ENCODE measurements at regions not wholly inside any gene's neighbourhood (a gene's known extent, or its start where the extent isn't known, plus 50 kb on each side); places are given as distances from the start of the nearest gene placed in this dataset.

- no peak for DNase-seq (ENCODE audit: low spot score)
- ATAC-seq = no peak
- intact Hi-C loops (cut with DNase I) = no loop called here
Measured at GRCh38 chr10:30769361-30769760, 139.8 kb upstream of the LYZL2 start.

GRCh38 chr10:30765616-30766015 is 136.1 kb upstream of the LYZL2 start:
- DNase-seq (ENCODE audit: low spot score) (no peak), ATAC-seq (no peak)
- intact Hi-C loops (cut with DNase I) = no loop called here

- intact Hi-C loops (cut with DNase I) = no loop called here
- no peak for ATAC-seq
- no peak for DNase-seq (ENCODE audit: low spot score)
Measured at GRCh38 chr10:30765022-30765615, 135.6 kb upstream of the LYZL2 start.

- DNase-seq (ENCODE audit: low spot score) = no peak
- peak; percentile 52 for ATAC-seq
- intact Hi-C loops (cut with DNase I) = no loop called here
Measured at GRCh38 chr10:30763918-30764317, 134.4 kb upstream of the LYZL2 start.

- intact Hi-C loops (cut with DNase I) = no loop called here
- DNase-seq (ENCODE audit: low spot score) = no peak
- no peak for ATAC-seq
Measured at GRCh38 chr10:30762620-30763019, 133.1 kb upstream of the LYZL2 start.

DNA sequence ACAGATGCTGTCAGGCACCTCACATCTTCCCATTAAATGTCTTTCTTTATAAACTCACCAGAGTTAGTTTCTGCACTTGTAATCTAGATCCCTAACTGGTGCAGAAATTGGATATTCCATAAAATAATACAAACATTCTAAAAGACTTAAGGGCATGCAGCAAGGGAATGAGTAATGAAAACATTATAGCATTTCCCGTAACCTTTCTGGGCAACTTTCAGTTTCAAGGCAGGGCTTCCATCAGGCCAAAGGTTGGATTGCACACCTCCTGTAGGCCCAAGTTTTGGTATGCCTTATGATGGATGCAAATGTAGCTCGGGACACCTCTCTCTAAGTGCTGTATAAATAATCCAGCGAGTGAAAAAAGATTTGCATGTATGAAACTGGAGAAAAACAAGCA is 129.9 kb upstream of the LYZL2 start:
- ATAC-seq = no peak
- DNase-seq (ENCODE audit: low spot score) = no peak
- intact Hi-C loops (cut with DNase I) = no loop called here

DNA sequence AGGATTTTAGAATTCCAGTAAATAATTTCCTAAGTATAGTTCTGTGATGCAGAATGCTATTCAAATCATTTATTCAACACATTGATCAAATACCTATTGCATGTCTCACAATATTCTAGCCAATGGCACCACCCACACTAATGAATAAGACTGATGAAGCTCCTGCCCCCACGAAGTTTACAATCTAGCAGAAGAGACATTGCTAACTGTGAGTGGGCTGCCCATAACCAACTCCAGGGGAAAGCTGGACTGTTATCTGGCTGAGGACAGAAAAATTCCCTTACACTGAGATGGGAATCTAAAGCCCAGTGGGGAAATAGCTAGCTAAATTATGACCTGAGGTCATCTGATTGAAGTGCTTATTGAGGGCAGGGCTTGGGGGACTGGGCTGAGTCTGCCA is 128.8 kb upstream of the LYZL2 start:
- DNase-seq (ENCODE audit: low spot score) (no peak), ATAC-seq (no peak)
- intact Hi-C loops (cut with DNase I) = no loop called here

- DNase-seq (ENCODE audit: low spot score) = no peak
- ATAC-seq = no peak
- intact Hi-C loops (cut with DNase I) = no loop called here
Measured at GRCh38 chr10:30756896-30757295, 127.3 kb upstream of the LYZL2 start.

DNA sequence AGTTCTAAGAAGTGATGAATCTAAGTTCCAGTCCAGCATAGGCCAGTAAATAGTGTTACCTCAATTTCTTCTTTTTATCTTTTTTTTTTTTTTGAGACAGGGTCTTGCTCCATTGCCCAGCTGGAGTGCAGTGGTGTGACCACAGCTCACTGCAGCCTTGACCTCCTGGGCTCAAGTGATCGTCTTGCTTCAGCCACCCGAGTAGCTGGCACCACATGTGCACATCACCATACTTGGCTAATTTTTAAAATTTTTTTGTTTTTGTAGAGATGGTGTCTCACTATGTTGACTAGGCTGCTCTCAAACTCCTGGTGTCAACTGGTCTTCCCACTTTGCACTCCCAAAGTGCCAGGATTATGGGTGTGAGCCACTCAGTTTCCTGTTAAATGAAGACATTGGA is 126.6 kb upstream of the LYZL2 start:
- no peak for DNase-seq (ENCODE audit: low spot score)
- intact Hi-C loops (cut with DNase I) = no loop called here
- ATAC-seq = no peak

GRCh38 chr10:30755441-30755953 is 125.9 kb upstream of the LYZL2 start:
- ATAC-seq (peak; percentile 55), DNase-seq (ENCODE audit: low spot score) (no peak)
- intact Hi-C loops (cut with DNase I) = no loop called here

- intact Hi-C loops (cut with DNase I) = no loop called here
- ATAC-seq (no peak), DNase-seq (ENCODE audit: low spot score) (peak; percentile 53)
Measured at GRCh38 chr10:30752481-30752881, 122.9 kb upstream of the LYZL2 start.

GRCh38 chr10:30751678-30752331 is 122.3 kb upstream of the LYZL2 start:
- intact Hi-C loops (cut with DNase I) = no loop called here
- ATAC-seq (peak; percentile 87), DNase-seq (ENCODE audit: low spot score) (peak; percentile 85)

DNA sequence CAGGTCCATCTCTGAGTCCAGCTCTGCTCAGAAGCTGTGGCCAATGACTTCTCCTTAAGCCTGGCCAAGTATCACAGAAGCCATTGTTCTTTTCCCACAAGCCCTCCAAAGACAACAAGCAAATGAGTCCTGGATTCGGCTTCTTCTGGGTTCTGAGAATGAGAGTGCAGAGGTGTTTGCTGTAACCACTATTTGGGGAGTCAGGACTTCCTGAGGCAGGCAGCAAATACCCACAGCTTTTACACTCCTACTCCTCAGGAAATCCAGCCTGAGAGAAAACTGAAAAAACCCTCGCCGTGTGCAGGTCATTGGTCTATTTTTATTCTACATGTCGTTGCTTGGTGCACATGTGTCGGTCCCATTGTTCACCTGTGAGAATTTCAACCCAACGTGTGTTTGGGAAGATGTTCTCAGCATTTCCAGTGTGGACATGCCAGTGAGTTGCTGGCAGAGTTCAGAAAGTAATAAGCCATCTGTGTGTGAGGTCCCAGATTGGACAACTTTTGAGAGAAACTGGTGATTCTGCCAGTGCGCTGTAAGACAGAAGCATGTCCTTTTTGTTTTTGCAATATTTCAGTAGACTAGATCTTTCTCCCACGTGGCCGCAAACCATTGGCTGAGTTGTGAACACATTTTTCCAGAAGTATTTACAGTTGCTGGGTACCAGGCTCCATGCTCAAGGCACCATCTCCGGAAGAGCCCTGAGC is 121.6 kb upstream of the LYZL2 start:
- intact Hi-C loops (cut with DNase I) = no loop called here
- DNase-seq (ENCODE audit: low spot score) (peak; percentile 32), ATAC-seq (no peak)

DNA sequence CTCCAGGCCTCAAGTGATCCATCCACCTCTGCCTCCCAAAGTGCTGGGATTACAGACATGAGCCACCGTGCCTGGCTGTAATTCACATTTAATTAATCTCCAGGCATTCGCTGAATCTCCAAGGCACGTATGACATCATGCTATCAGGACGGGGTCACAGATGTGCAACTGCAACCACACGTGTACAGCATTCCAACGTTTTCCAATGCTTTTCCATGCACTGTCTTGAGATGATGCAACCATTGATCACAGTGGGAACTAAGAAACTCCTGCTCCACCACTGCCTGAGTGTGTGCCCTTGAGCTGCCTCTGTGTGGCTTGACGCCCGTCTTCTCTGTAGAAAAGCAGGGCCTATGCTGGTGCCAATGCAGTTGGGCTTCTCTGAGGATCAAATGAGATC is 119.8 kb upstream of the LYZL2 start:
- intact Hi-C loops (cut with DNase I) = no loop called here
- DNase-seq (ENCODE audit: low spot score) = peak; percentile 14

GRCh38 chr10:30748152-30748973 is 118.8 kb upstream of the LYZL2 start:
- no peak for ATAC-seq
- no peak for DNase-seq (ENCODE audit: low spot score)
- intact Hi-C loops (cut with DNase I) = no loop called here

More for the DNA sequence above, 119.8 kb upstream of the LYZL2 start:
- ATAC-seq = no peak

GRCh38 chr10:30747633-30748032 is 118.1 kb upstream of the LYZL2 start:
- ATAC-seq (no peak), DNase-seq (ENCODE audit: low spot score) (no peak)
- intact Hi-C loops (cut with DNase I) = no loop called here

GRCh38 chr10:30745953-30746352 is 116.4 kb upstream of the LYZL2 start:
- no peak for ATAC-seq
- DNase-seq (ENCODE audit: low spot score) = no peak
- intact Hi-C loops (cut with DNase I) = no loop called here

DNA sequence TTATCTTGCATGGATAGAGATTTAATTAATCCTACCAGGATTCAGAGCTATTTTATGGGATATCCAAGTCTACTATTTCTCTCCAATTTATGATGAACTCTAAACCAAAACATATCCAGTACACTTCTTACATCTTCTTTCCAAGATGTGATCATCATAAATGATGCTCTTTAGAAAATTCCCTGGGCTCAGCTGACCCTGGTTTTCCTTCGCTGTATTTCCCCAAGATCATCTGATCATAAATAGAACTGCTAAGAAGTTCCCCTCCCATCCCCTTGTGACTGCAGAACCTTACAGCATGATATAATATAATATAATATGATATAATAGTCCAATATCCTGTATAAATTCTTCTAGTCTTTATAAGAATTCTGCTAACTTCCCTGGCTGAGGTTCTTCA is 114.6 kb upstream of the LYZL2 start:
- intact Hi-C loops (cut with DNase I) = no loop called here
- DNase-seq (ENCODE audit: low spot score) (no peak), ATAC-seq (no peak)

DNA sequence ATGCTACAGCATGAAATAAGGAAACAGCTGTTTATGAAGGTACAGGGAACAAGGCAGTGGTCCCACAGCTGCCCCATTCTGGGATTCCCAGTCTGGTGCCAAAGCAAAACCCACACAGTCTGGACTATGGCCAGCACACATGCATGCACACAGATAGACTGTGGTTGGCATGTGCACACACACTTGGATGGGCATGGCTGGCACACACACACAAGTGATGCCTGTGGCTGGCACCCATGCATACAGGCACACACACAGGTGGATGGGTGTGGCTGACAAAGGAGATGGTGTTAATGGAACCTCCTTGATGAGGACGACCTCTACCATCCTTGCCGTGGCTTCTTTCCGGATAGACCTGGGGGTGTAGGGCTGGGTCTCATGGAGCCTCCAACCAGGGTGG is 114.0 kb upstream of the LYZL2 start:
- DNase-seq (ENCODE audit: low spot score) = no peak

GRCh38 chr10:30742471-30742870 is 112.9 kb upstream of the LYZL2 start:
- DNase-seq (ENCODE audit: low spot score) (no peak), ATAC-seq (no peak)
- intact Hi-C loops (cut with DNase I) = no loop called here

More for the DNA sequence above, 114.0 kb upstream of the LYZL2 start:
- intact Hi-C loops (cut with DNase I) = no loop called here
- ATAC-seq = no peak
